K562 (cell line): ENCODE measurements at regions not wholly inside any gene's neighbourhood (a gene's known extent, or its start where the extent isn't known, plus 50 kb on each side); places are given as distances from the start of the nearest gene placed in this dataset.

Experiments
- ATAC-seq: fragments of 200-7000 bp; cut with Tn5 transposase; 3 replicates; pipeline ENCODE4 v1.9.1; 2020; ENCODE audit warnings: moderate library complexity
- BruUV-seq: library from RNA; stranded (reverse); fragments of 400-500 nt; replicated peaks from 2 replicates; lab custom pipeline; 2021; lab: Mats Ljungman, UMichigan
- CTCF ChIA-PET: fragments of 300-600 bp; formaldehyde crosslinking; extraction: SDS; loops from one replicate; lab custom pipeline; 2021; ENCODE audit warnings: low intra/inter-chr PET ratio; lab: Yijun Ruan, JAX
- POLR2A ChIA-PET: fragments of 300-600, 350-650 bp; sonication (Branson Sonifier 250); formaldehyde crosslinking; extraction: SDS; loops from one replicate; lab custom pipeline; 2021; ENCODE audit warnings: antibody characterized with exemption, inconsistent platforms; lab: Yijun Ruan, JAX
- DNase-seq, 4 experiments: peaks; one replicate each; pipeline versions ENCODE4 v3.0.0 to v3.0.0-alpha.2; 2011 to 2018; ENCODE audit warnings: low spot score in 3 of 4, mixed read lengths in 3 of 4; ENCODE audit errors: extremely low read depth in 1 of 4
- FAIRE-seq: peaks from 2 replicates; lab custom pipeline; 2011; peaks lifted over from hg19 to GRCh38; lab: Jason Lieb, UNC
- H2AFZ ChIP-seq: 2 replicates; pipeline ENCODE4 v1.6.0; 2011; ENCODE audit warnings: low read depth, low read length, control low read depth, inconsistent platforms
- H3K27ac ChIP-seq: fragments of 200-600 bp; 3 replicates; pipeline ENCODE4 v1.8.0; 2011; ENCODE audit warnings: low read depth, mild to moderate bottlenecking, control low read depth, inconsistent platforms, low read length, moderate library complexity, mixed read lengths; ENCODE audit errors: extremely low read depth
- H3K27me3 ChIP-seq, 2 experiments: fragments of 300-600 bp in 1 of 2; 2 replicates in 1 of 2; 3 replicates in 1 of 2; pipeline versions ENCODE4 v1.6.0 to v1.8.0; 2011; ENCODE audit warnings: inconsistent platforms in 2 of 2, low read length in 2 of 2, mild to moderate bottlenecking in 1 of 2, mixed read lengths in 1 of 2, moderate library complexity in 1 of 2; ENCODE audit not compliant: control insufficient read depth in 2 of 2, insufficient read depth in 2 of 2
- H3K36me3 ChIP-seq: fragments of 300-600 bp; 3 replicates; pipeline ENCODE4 v1.8.0; 2011; ENCODE audit warnings: mild to moderate bottlenecking, low read length, inconsistent platforms; ENCODE audit not compliant: control insufficient read depth, insufficient read depth
- H3K4me1 ChIP-seq, 2 experiments: fragments of 200-600 bp in 1 of 2; replicated peaks in 1 of 2; 2 replicates in 1 of 2; 3 replicates in 1 of 2; pipeline versions ENCODE4 v1.5.1 to v1.8.0; 2011; ENCODE audit warnings: inconsistent platforms in 2 of 2, low read length in 2 of 2, mild to moderate bottlenecking in 1 of 2, mixed read lengths in 1 of 2, moderate library complexity in 1 of 2; ENCODE audit not compliant: control insufficient read depth in 2 of 2, insufficient read depth in 2 of 2
- H3K4me2 ChIP-seq: 2 replicates; pipeline ENCODE4 v1.6.1; 2011; ENCODE audit warnings: low read length, control low read depth, inconsistent platforms, mixed read lengths; ENCODE audit not compliant: insufficient read depth
- H3K4me3 ChIP-seq: fragments of 200-600 bp; sonication (generic), shearing (Covaris generic); 2 replicates; pipeline ENCODE4 v1.5.1; 2016; ENCODE audit warnings: control low read depth, inconsistent platforms
- H3K79me2 ChIP-seq: fragments of 200-600 bp; 3 replicates; pipeline ENCODE4 v1.8.0; 2011; ENCODE audit warnings: low read length, inconsistent platforms; ENCODE audit not compliant: control insufficient read depth, insufficient read depth
- H3K9ac ChIP-seq, 2 experiments: 2 replicates each; pipeline versions ENCODE4 v1.6.0 to v1.6.1; 2011; ENCODE audit warnings: low read depth in 2 of 2, low read length in 2 of 2, control low read depth in 1 of 2, inconsistent platforms in 1 of 2, mild to moderate bottlenecking in 1 of 2, mixed read lengths in 1 of 2; ENCODE audit not compliant: insufficient read depth in 1 of 2
- H3K9me1 ChIP-seq: one replicate; pipeline ENCODE4 v1.6.0; 2011; ENCODE audit warnings: inconsistent platforms, mild to moderate bottlenecking, low read length, moderate library complexity; ENCODE audit not compliant: control insufficient read depth, insufficient read depth
- H3K9me3 ChIP-seq: replicated peaks from 2 replicates; pipeline ENCODE4 v1.5.1; 2011; ENCODE audit warnings: low read depth, low read length, inconsistent platforms; ENCODE audit not compliant: control insufficient read depth, insufficient read depth
- H4K20me1 ChIP-seq: replicated peaks from 2 replicates; pipeline ENCODE4 v1.6.1; 2011; ENCODE audit warnings: low read length, inconsistent platforms, mixed read lengths; ENCODE audit not compliant: control insufficient read depth, insufficient read depth
- FOXA1 ChIP-seq: fragments of 450-650 bp; IDR thresholded peaks from 2 replicates; pipeline ENCODE4 v1.6.1; 2016; ENCODE audit warnings: mild to moderate bottlenecking, borderline replicate concordance
- FOXA3 ChIP-seq, 2 experiments: fragments of 450-650 bp in 1 of 2; sonication (generic) in 1 of 2; formaldehyde crosslinking; IDR thresholded peaks in 1 of 2; conservative IDR thresholded peaks in 1 of 2; 2 replicates each; pipeline versions ENCODE4 v1.4.0 to v1.8.0; 2020 to 2022; ENCODE audit warnings: mild to moderate bottlenecking in 2 of 2, missing genetic modification reagents in 1 of 2
- FOXM1 ChIP-seq, 2 experiments: fragments of 450-650 bp in 1 of 2; sonication (generic) in 1 of 2; formaldehyde crosslinking in 1 of 2; IDR thresholded peaks; 2 replicates each; pipeline versions ENCODE4 v1.6.1 to v1.9.0; 2017 to 2022; ENCODE audit warnings: low read depth in 2 of 2, mild to moderate bottlenecking in 2 of 2, missing genetic modification reagents in 1 of 2, moderate library complexity in 1 of 2
- RAD21 ChIP-seq, 2 experiments: fragments of 250-450 bp in 1 of 2; fragments of 450-650 bp in 1 of 2; sonication (Bioruptor Pico) in 1 of 2; formaldehyde crosslinking in 1 of 2; IDR thresholded peaks in 1 of 2; conservative IDR thresholded peaks in 1 of 2; 2 replicates each; pipeline versions ENCODE4 v1.4.0 to v1.8.0; 2020 to 2022; ENCODE audit warnings: mild to moderate bottlenecking in 2 of 2, moderate library complexity in 1 of 2
- RFX1 ChIP-seq: fragments of 450-650 bp; IDR thresholded peaks from 2 replicates; pipeline ENCODE4 v1.6.1; 2016; ENCODE audit warnings: mild to moderate bottlenecking, moderate library complexity
- SRSF9 ChIP-seq: fragments of 200-400 bp; formaldehyde crosslinking; IDR thresholded peaks from 2 replicates; pipeline ENCODE4 v1.6.1; 2017; ENCODE audit warnings: low read depth, low read length, borderline replicate concordance
- TBP ChIP-seq: optimal IDR thresholded peaks from 2 replicates; pipeline ENCODE3; 2011; ENCODE audit warnings: low read depth, low read length, improper control_type of control experiment
- THRAP3 ChIP-seq: fragments of 450-650 bp; IDR thresholded peaks from 2 replicates; pipeline ENCODE4 v1.6.1; 2016; ENCODE audit warnings: mild to moderate bottlenecking, inconsistent platforms, borderline replicate concordance
- ZNF551 ChIP-seq: fragments of 250-450 bp; sonication (Bioruptor Pico); IDR thresholded peaks from 2 replicates; pipeline ENCODE4 v1.5.0; 2021; ENCODE audit warnings: mild to moderate bottlenecking, moderate library complexity
- WGBS: fragments of 100-300 bp; shearing (Covaris generic); methylation state at CpG from one replicate; pipeline ENCODE4 v1.1.6; 2016; ENCODE audit warnings: low coverage, mixed read lengths; ENCODE audit not compliant: insufficient coverage; ENCODE audit errors: missing lambda C conversion rate; 5-methylcytosine and 5-hydroxymethylcytosine counted together
- in situ Hi-C: fragments of 300-500 bp; cut with MboI; formaldehyde crosslinking; loops from 4 replicates; pipeline ENCODE4 v1.15.0; 2018; ENCODE audit warnings: inconsistent platforms, mixed read lengths
- intact Hi-C: fragments of 100-400 bp; cut with micrococcal nuclease; formaldehyde crosslinking; loops from 2 replicates; pipeline ENCODE4 v1.14.2; 2022
- TF ChIP-seq, protein P1 (sequence below): fragments of 450-650 bp; IDR thresholded peaks from 2 replicates; pipeline ENCODE4 v1.6.1; 2016; ENCODE audit warnings: mild to moderate bottlenecking
- TF ChIP-seq, protein P2 (sequence below): fragments of 250-450 bp; sonication (Bioruptor Pico); IDR thresholded peaks from 2 replicates; pipeline ENCODE4 v1.6.1; 2021; ENCODE audit warnings: mild to moderate bottlenecking
- TF ChIP-seq, protein P3 (sequence below): sonication (generic); formaldehyde crosslinking; IDR thresholded peaks from 2 replicates; pipeline ENCODE4 v1.4.0; 2020; ENCODE audit warnings: mild to moderate bottlenecking, missing genetic modification reagents
- TF ChIP-seq, protein P4 (sequence below): fragments of 250-450 bp; sonication (Bioruptor Pico); IDR thresholded peaks from 2 replicates; pipeline ENCODE4 v1.5.0; 2022; ENCODE audit warnings: mild to moderate bottlenecking
- TF ChIP-seq, protein P5 (sequence below), 2 experiments: fragments of 450-650 bp in 1 of 2; sonication (generic) in 1 of 2; formaldehyde crosslinking; conservative IDR thresholded peaks; 2 replicates each; pipeline versions ENCODE4 v1.4.0 to v1.8.1; 2020 to 2022; ENCODE audit warnings: mild to moderate bottlenecking in 1 of 2, missing genetic modification reagents in 1 of 2

DNA sequence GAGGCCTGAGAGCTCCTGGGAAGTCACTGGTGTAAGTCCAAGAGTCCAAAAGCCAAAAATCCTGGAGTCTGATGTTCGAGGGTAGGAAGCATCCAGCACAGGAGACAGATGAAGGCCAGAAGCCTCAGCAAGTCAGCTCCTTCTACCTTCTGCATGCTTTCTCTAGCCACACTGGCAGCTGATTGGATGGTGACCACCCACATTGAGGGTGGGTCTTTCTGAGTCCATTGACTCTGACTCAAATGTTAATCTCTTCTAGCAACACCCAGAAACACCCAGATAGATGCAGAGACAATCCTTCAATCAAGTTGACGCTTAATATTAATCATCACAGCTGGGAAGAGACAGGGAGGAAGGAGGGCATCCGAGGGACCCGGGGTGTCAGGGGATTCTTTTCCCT is 305.8 kb downstream of the AACS start:
- H3K4me3 ChIP-seq, result no peak overlapping the region
- H3K4me2 ChIP-seq, result no peak overlapping the region
- no peaks in the 10 kb centered on the region for H3K9me1 ChIP-seq
- BruUV-seq, result no TSS peak
- no peaks in the 10 kb centered on the region for H3K4me1 ChIP-seq
- FAIRE-seq (no peak), ATAC-seq (no peak), DNase-seq (no peak)
- intact Hi-C loops (no loop called here), in situ Hi-C loops (no loop called here)
- 0% methylated on average over 4 of the region's 4 CpGs for WGBS
- no peaks in the 10 kb centered on the region for H3K36me3 ChIP-seq
- H2AFZ ChIP-seq, result no peak overlapping the region
- H3K79me2 ChIP-seq, result no peaks in the 10 kb centered on the region
- H3K27ac ChIP-seq, result no peak overlapping the region
- H3K9me3 ChIP-seq, result no peaks in the 10 kb centered on the region
- peaks cover 0 to 2% of the 10 kb centered on the region in 2 experiments; a peak in 1 of 5 replicates for H3K27me3 ChIP-seq
- no peak overlapping the region for H3K9ac ChIP-seq
- ChIA-PET CTCF (no interaction called here), POLR2A (interaction anchor here (0.6 kb wide), 1 partner anchor 79 kb away, joined by 3 read pairs; no protein-coding TSS in a partner anchor)
- no peaks in the 10 kb centered on the region for H4K20me1 ChIP-seq
- TF ChIP-seq, protein P1, sequence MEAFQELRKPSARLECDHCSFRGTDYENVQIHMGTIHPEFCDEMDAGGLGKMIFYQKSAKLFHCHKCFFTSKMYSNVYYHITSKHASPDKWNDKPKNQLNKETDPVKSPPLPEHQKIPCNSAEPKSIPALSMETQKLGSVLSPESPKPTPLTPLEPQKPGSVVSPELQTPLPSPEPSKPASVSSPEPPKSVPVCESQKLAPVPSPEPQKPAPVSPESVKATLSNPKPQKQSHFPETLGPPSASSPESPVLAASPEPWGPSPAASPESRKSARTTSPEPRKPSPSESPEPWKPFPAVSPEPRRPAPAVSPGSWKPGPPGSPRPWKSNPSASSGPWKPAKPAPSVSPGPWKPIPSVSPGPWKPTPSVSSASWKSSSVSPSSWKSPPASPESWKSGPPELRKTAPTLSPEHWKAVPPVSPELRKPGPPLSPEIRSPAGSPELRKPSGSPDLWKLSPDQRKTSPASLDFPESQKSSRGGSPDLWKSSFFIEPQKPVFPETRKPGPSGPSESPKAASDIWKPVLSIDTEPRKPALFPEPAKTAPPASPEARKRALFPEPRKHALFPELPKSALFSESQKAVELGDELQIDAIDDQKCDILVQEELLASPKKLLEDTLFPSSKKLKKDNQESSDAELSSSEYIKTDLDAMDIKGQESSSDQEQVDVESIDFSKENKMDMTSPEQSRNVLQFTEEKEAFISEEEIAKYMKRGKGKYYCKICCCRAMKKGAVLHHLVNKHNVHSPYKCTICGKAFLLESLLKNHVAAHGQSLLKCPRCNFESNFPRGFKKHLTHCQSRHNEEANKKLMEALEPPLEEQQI, result no peak
- TF ChIP-seq, protein P2, sequence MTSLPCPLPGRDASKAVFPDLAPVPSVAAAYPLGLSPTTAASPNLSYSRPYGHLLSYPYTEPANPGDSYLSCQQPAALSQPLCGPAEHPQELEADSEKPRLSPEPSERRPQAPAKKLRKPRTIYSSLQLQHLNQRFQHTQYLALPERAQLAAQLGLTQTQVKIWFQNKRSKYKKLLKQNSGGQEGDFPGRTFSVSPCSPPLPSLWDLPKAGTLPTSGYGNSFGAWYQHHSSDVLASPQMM, result no peak
- no peak for TF ChIP-seq THRAP3
- TF ChIP-seq, protein P3, sequence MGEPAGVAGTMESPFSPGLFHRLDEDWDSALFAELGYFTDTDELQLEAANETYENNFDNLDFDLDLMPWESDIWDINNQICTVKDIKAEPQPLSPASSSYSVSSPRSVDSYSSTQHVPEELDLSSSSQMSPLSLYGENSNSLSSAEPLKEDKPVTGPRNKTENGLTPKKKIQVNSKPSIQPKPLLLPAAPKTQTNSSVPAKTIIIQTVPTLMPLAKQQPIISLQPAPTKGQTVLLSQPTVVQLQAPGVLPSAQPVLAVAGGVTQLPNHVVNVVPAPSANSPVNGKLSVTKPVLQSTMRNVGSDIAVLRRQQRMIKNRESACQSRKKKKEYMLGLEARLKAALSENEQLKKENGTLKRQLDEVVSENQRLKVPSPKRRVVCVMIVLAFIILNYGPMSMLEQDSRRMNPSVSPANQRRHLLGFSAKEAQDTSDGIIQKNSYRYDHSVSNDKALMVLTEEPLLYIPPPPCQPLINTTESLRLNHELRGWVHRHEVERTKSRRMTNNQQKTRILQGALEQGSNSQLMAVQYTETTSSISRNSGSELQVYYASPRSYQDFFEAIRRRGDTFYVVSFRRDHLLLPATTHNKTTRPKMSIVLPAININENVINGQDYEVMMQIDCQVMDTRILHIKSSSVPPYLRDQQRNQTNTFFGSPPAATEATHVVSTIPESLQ (CRISPR knock-in tag), result no peak
- TF ChIP-seq FOXM1 (IDR thresholded peaks at IDR 0.05; ENCODE audit: low read depth), result no peak
- no peak for TF ChIP-seq FOXM1 (CRISPR knock-in tag; IDR thresholded peaks at IDR 0.05; ENCODE audit: low read depth)
- no peak for TF ChIP-seq TBP
- TF ChIP-seq, protein P4, sequence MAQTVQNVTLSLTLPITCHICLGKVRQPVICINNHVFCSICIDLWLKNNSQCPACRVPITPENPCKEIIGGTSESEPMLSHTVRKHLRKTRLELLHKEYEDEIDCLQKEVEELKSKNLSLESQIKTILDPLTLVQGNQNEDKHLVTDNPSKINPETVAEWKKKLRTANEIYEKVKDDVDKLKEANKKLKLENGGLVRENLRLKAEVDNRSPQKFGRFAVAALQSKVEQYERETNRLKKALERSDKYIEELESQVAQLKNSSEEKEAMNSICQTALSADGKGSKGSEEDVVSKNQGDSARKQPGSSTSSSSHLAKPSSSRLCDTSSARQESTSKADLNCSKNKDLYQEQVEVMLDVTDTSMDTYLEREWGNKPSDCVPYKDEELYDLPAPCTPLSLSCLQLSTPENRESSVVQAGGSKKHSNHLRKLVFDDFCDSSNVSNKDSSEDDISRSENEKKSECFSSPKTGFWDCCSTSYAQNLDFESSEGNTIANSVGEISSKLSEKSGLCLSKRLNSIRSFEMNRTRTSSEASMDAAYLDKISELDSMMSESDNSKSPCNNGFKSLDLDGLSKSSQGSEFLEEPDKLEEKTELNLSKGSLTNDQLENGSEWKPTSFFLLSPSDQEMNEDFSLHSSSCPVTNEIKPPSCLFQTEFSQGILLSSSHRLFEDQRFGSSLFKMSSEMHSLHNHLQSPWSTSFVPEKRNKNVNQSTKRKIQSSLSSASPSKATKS (CRISPR knock-in tag), result no peak
- no peak for TF ChIP-seq RAD21 (CRISPR knock-in tag; conservative IDR thresholded peaks at IDR 0.05 in 1 of 2, IDR thresholded peaks at IDR 0.05 in 1 of 2)
- no peak for TF ChIP-seq FOXA3 (CRISPR knock-in tag; conservative IDR thresholded peaks at IDR 0.05 in 1 of 2, IDR thresholded peaks at IDR 0.05 in 1 of 2)
- TF ChIP-seq FOXA1, result no peak
- no peak for TF ChIP-seq SRSF9
- TF ChIP-seq, protein P5, sequence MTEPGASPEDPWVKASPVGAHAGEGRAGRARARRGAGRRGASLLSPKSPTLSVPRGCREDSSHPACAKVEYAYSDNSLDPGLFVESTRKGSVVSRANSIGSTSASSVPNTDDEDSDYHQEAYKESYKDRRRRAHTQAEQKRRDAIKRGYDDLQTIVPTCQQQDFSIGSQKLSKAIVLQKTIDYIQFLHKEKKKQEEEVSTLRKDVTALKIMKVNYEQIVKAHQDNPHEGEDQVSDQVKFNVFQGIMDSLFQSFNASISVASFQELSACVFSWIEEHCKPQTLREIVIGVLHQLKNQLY (CRISPR knock-in tag; conservative IDR thresholded peaks at IDR 0.05), result no peak
- TF ChIP-seq RFX1, result no peak
- TF ChIP-seq ZNF551 (CRISPR knock-in tag), result no peak
